HK-2 (cell line): ENCODE measurements at regions not wholly inside any gene's neighbourhood (a gene's known extent, or its start where the extent isn't known, plus 50 kb on each side); places are given as distances from the start of the nearest gene placed in this dataset.
A peak's percentile ranks its signal among the peaks of the same experiment; 100 is the strongest.

Experiments used
- DNase-seq: peaks from one replicate; pipeline ENCODE4 v3.0.0-alpha.2; 2018; ENCODE audit not compliant: unreplicated experiment

GRCh38 chr3:43979645-43980044 is 262.0 kb upstream of the TOPAZ1 start:
- no peak for DNase-seq

DNA sequence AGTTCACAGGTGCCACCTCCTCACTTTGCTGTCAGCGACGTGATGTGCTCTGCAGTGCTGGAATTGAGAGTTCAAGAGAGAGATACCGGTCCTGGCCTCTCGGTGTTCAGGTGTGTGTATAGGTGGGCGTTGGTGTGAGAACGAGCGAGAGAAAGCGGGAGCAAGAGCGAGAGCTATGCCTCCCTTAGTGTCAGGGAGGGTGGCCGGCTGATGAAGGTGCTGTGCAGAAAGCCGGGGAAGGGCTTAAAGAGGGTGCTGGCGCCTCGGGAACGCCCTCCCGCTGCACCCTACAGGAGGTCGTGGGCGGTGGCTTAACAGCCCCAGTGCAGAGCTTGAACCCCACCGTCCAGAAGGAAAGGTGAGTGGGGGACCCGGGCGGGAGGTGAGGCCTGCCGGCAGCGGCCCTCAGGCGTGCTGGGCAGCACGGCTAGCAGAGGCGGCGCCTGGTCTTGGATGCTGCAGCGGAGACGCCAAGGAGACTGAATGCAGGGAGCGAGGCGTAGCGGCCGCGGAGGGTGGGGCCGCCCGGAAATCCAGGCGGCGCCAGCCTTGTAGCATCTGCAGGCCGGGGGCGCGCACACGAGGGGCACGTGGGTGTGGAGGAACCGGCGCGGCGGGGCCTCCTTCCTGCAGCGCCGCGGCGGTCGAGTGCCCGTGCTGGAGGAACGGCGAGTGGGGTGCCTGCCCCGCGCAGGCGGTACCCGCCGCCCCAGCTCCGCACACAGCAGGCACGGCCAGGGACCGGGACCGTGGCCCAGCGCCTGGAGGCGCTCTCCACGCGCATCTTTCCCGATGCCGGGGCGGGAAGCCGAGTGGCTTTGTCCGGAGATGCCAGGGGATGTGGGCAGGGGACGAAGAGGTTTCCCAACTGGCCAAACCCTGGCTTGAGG is 246.8 kb upstream of the TOPAZ1 start:
- DNase-seq, result peak; percentile 69

- peak; percentile 46 for DNase-seq
These were observed 245.9 kb upstream of the TOPAZ1 start for GRCh38 chr3:43995547-43996378.

DNA sequence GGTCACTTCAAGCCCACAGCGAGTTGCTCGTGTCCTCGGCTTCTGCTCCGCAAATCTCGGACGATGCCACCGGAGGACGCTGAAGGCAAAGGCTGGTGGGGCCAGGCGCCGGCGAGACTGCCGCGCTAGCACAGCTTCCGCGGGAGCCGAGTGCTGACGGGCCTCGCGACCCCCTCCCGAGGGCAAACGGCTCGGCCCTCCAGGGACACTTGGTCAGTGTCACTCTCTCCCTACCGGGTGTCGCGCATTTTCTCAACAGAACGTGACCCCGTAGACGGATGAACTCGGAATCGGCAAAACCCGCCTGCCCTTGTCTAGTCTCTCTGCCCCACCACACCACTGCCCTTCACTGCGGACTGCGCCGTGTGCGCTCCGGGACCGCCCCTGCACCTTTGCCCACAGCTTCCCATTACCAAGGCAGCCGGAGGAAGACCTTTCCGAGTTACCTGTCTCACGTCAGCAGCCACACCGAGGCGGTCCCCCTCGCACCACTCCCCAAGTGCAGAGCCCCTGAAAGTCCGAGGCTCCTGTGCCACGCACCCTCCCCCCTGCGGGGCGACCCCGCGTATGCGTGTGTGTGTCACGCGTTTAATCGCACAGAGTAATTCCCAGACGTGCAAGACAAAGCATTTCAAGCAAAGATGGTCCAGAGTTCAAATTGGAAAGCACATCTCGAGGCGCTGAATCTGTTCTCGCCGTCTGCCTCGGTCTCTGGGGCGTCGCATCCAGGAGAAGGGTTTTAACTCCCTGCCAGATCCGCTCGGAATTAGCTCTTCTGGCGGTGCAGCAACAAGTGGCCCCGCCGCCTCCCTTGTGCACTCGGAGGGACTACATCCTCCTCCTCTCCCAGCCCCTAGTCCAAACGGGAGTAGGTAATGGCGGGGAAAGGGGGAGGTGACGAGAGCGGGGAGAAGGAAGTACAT is 245.0 kb upstream of the TOPAZ1 start:
- DNase-seq, result peak; percentile 75

- no peak for DNase-seq
These were observed 244.4 kb upstream of the TOPAZ1 start for GRCh38 chr3:43997316-43997715.

- peak; percentile 26 for DNase-seq
These were observed 243.8 kb upstream of the TOPAZ1 start for GRCh38 chr3:43997788-43998369.

GRCh38 chr3:43998370-43998835 is 243.3 kb upstream of the TOPAZ1 start:
- DNase-seq, result peak; percentile 40

DNA sequence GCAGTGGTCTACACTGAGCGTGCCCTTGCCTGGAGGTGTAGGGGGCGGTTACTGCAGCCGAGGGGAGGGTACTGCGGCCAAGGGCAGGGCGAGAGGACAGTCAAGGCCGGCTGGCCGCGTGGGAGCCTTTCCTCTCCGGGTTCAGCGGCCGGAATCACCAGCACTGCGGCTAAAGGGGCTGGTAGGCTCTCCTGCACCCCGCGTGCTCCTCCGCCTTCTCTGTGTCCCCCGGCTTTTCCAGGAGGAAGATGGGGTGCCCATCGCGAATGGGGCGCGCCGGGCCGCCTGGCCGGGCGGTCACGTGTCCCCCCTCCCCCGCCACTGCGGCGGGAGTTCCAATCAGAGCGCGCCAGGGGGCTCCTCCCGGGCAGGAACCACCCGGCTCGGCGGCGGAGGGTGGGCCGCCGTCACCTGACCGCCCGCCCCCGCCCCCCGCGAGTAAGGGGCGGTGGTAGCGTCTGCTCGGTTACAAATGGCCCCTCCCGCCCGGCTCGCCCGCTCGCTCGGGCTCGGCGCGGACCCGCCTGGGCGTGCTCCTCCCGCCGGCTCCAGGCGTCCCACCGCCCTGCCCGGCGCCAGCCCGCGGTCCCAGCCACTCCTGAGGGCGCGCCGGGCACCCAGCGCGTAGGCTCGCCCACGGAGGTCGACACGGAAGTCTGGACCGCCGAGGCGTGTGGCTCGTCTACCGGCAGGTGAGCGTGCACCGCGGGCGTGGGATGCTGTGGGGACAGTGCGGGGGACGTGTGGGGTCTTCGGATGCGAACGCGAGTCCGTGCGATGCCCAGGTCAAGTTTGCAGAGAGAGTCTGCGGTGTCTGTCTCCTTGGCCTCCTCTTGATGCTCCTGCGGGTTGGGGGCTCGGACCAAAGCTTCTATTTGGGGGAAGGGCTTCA is 242.6 kb upstream of the TOPAZ1 start:
- DNase-seq, result peak; percentile 82

- DNase-seq, result no peak
These were observed 241.9 kb upstream of the TOPAZ1 start for GRCh38 chr3:43999728-44000319.

DNA sequence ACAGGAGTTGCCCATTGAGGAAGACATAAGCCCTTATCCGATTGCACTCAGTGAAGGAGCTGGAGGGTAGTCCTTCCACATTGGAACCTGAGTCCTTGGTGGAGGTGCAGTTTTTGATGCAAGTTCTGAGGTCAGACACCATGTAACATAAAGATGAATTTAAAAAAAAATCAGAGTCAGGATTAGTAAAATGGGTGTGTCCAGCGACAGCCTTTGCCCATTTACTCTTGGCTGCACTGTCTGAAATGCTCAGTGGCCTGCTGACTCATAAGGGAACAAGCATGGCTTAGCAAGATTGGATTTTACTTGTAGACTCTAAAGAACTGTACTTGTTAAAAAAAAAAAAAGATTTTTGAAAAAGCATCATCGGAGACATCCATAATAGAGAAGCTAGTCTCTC is 241.1 kb upstream of the TOPAZ1 start:
- no peak for DNase-seq

GRCh38 chr3:44001072-44001471 is 240.6 kb upstream of the TOPAZ1 start:
- DNase-seq, result no peak

- no peak for DNase-seq
These were observed 237.9 kb upstream of the TOPAZ1 start for GRCh38 chr3:44003801-44004200.

DNA sequence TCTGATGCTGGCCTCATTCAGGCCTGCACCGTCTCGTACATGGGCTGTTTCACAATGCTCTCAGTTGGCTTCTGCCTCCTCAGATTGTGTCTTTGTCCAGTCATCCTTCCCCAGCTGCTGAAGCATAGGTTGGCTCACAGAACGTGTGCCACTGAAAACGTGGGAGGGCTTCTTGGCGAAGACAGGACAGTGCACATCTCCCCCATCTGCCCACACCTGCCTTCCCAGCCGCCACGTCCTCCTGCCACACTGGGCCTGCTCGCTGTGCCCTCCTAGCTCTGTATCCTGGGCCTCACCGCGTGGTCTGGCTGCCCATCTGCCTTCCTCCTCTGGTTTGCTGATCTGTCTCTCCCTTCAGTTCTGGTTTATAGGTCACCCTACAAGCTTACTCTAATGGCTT is 230.0 kb upstream of the TOPAZ1 start:
- no peak for DNase-seq

DNA sequence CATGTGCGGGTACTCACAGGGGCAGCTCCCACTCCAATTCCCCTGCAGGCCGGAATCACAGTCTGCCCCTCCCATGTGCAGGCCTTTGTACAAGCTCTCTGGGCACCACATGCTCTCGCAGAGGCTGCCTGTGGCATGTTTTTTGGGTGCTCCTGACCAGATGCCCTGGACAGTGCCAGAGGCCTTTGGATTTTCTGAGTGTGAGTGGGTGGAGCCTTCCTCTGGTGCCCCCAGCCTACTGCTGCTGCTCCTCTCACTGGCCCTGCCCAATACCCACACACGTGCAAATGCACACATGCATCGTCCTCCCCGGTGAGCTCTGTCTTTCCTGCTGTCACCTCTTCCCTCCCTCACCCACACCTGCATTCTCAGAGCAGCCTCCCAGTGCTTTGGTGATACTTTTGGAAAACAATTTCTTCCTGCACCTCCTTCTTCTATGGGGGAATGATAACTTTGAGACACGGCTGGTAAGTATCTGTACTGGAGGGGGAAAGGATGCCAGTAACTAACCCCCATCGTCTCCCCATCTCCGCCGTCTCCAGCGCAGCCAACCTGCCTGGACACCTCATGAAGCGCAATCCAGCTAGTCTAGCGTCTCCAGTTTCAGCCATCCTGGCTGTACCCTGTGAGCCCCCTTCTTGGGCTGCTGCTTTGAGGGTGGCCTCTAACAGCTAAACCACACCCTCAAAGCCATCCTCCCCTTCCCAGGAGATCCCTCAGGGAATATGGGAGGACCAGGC is 229.4 kb upstream of the TOPAZ1 start:
- no peak for DNase-seq

DNA sequence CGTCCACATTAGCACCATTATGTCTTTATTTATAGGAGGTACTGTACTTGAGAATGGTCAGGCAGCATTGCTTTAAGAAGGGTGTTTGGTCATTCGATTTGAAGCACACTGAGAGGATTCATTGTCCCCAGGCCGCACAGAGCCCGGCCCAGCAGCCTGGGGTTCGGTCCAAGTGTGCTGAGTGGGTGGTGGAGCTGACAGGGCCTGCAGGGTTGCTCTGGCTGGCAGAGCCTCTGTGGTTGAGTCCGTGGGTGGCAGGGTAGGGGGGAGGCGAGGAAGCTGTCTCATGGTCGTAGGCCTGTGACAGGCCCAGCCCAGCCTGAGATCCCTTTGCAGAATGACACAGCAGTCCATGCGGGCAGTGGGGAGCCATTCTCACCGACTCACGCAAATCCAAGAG is 227.7 kb upstream of the TOPAZ1 start:
- DNase-seq, result peak; percentile 34

DNA sequence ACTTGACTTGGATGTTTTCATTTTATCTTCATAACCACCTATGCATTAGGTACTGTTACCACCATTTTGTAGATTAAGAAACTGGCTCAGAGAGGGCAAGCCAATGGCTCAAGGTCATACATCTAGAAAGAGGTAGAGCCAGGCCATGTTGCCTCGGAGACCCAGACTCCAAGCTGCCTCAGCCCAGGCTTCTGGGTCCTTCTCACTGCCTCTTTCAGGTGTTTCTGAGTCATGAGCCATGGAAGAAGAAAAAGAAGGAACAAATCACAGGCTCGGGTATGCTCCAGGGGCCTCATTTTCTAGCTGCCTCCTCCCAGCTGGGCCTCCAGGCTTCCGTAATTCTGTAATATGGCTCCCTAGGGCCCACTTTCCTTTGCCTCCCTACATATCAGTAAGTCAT is 226.5 kb upstream of the TOPAZ1 start:
- DNase-seq, result no peak

GRCh38 chr3:44016818-44017217 is 224.9 kb upstream of the TOPAZ1 start:
- no peak for DNase-seq

- no peak for DNase-seq
These were observed 222.8 kb upstream of the TOPAZ1 start for GRCh38 chr3:44018926-44019325.

DNA sequence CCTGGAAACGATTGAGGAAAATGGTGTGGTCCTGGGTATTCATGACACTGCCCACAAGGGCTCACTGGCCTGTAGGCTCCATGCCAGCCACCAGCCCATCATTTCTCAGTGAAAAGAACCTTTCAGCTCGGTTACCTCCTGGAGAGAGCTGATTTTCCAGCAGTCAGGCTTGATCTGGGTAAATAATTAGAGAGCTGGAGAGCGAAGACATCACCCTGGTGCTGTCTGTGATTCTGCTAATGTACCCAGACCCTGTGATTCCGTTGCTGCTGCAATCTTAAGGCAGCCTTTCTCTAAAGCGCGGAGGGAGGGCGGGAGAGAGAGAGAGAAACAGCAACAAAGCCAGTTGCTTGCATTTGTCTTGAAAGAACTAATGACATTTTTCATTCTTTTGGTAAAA is 221.9 kb upstream of the TOPAZ1 start:
- no peak for DNase-seq
